ENCODE measurements at regions not wholly inside any gene's neighbourhood (a gene's known extent, or its start where the extent isn't known, plus 50 kb on each side); places are given as distances from the start of the nearest gene placed in this dataset.

GRCh38 chr2:57602733-57603132 lies 443.9 kb upstream of the VRK2 start:
- H3K4me1 ChIP-seq (replicated peaks; ENCODE audit: insufficient read depth): no peaks in the 10 kb centered on the region
- TF ChIP-seq EZH2 (IDR thresholded peaks at IDR 0.05; ENCODE audit: low read depth): no peak
- TF ChIP-seq CTCF (conservative IDR thresholded peaks at IDR 0.05): no peak
- H4K20me1 ChIP-seq (ENCODE audit: insufficient read depth): no peaks in the 10 kb centered on the region
- ChIA-PET POLR2A (ENCODE audit: unreplicated experiment) (no interaction called here), CTCF (no interaction called here)
- no peaks in the 10 kb centered on the region for H3K36me3 ChIP-seq (ENCODE audit: low read depth)
- no peak overlapping the region for H3K4me2 ChIP-seq
- H3K4me3 ChIP-seq: no peak overlapping the region
- H2AFZ ChIP-seq: no peak overlapping the region
- H3K9me3 ChIP-seq (ENCODE audit: insufficient read depth, low read depth): no peaks in the 10 kb centered on the region
- DNase-seq: no peak
- no peak overlapping the region for H3K27ac ChIP-seq
- H3F3A ChIP-seq (ENCODE audit: insufficient read depth, low read depth): no peaks in the 10 kb centered on the region
- no TSS peak for BruUV-seq (replicated peaks)
- intact Hi-C loops (cut with micrococcal nuclease; ENCODE audit: unreplicated experiment): no loop called here
- no peaks in the 10 kb centered on the region for H3K27me3 ChIP-seq (ENCODE audit: insufficient read depth, low read depth)
- no peaks in the 10 kb centered on the region for H3K9me2 ChIP-seq (ENCODE audit: insufficient read depth)
- H3K79me2 ChIP-seq (ENCODE audit: low read depth): no peaks in the 10 kb centered on the region

GRCh38 chr2:57614988-57615387 lies 431.6 kb upstream of the VRK2 start:
- Histone ChIP-seq H4K20me1 (ENCODE audit: insufficient read depth) (no peaks in the 10 kb centered on the region), H3F3A (ENCODE audit: insufficient read depth, low read depth) (no peaks in the 10 kb centered on the region), H3K27me3 (ENCODE audit: insufficient read depth, low read depth) (no peaks in the 10 kb centered on the region), H3K9me3 (ENCODE audit: insufficient read depth, low read depth) (no peaks in the 10 kb centered on the region), H3K4me1 (replicated peaks; ENCODE audit: insufficient read depth) (no peaks in the 10 kb centered on the region), H3K4me3 (no peak overlapping the region), H3K27ac (no peak overlapping the region), H3K79me2 (ENCODE audit: low read depth) (no peaks in the 10 kb centered on the region), H3K36me3 (ENCODE audit: low read depth) (no peaks in the 10 kb centered on the region), H2AFZ (no peak overlapping the region), H3K9me2 (ENCODE audit: insufficient read depth) (peaks cover 10% of the 10 kb centered on the region; the same call in 1 of the 2 replicates), H3K4me2 (no peak overlapping the region)
- intact Hi-C loops (cut with micrococcal nuclease; ENCODE audit: unreplicated experiment): no loop called here
- TF ChIP-seq CTCF (conservative IDR thresholded peaks at IDR 0.05) (no peak), EZH2 (IDR thresholded peaks at IDR 0.05; ENCODE audit: low read depth) (no peak)
- CTCF ChIA-PET: interaction anchor here (0.6 kb wide), 1 partner anchor 614 kb away, joined by 7 read pairs; no protein-coding TSS in a partner anchor
- POLR2A ChIA-PET (ENCODE audit: unreplicated experiment): no interaction called here
- DNase-seq: no peak
- no TSS peak for BruUV-seq (replicated peaks)

- no peak overlapping the region for H3K4me2 ChIP-seq
- DNase-seq: no peak
- H3K79me2 ChIP-seq (ENCODE audit: low read depth): no peaks in the 10 kb centered on the region
- no peaks in the 10 kb centered on the region for H3K27me3 ChIP-seq (ENCODE audit: insufficient read depth, low read depth)
- no peaks in the 10 kb centered on the region for H3K9me3 ChIP-seq (ENCODE audit: insufficient read depth, low read depth)
- ChIA-PET POLR2A (ENCODE audit: unreplicated experiment) (no interaction called here), CTCF (no interaction called here)
- 0 out of 2 replicates have a peak, but pooled peaks cover 10% of the 10 kb centered on the region for H3K9me2 ChIP-seq (ENCODE audit: insufficient read depth)
- TF ChIP-seq CTCF (conservative IDR thresholded peaks at IDR 0.05): no peak
- H3K4me3 ChIP-seq: no peak overlapping the region
- no peaks in the 10 kb centered on the region for H3K36me3 ChIP-seq (ENCODE audit: low read depth)
- no peak overlapping the region for H2AFZ ChIP-seq
- no TSS peak for BruUV-seq (replicated peaks)
- no peaks in the 10 kb centered on the region for H3F3A ChIP-seq (ENCODE audit: insufficient read depth, low read depth)
- H3K27ac ChIP-seq: no peak overlapping the region
- H4K20me1 ChIP-seq (ENCODE audit: insufficient read depth): no peaks in the 10 kb centered on the region
- H3K4me1 ChIP-seq (replicated peaks; ENCODE audit: insufficient read depth): no peaks in the 10 kb centered on the region
- intact Hi-C loops (cut with micrococcal nuclease; ENCODE audit: unreplicated experiment): no loop called here
Observed at GRCh38 chr2:57615855-57616556, 430.6 kb upstream of the VRK2 start.

All from PC-9 (cell line).